GM21717 (cell line): ENCODE measurements at regions not wholly inside any gene's neighbourhood (a gene's known extent, or its start where the extent isn't known, plus 50 kb on each side); places are given as distances from the start of the nearest gene placed in this dataset.
"Not testable (repeated sequence)": the region's sequence is repeated elsewhere in the genome, so short reads cannot be mapped to it uniquely, and the experiment has no call there.

ENCODE experiments used
- ATAC-seq: cut with Tn5 transposase; IDR thresholded peaks from one replicate; pipeline ENCODE4 v1.9.1; 2021; ENCODE audit warnings: mild to moderate bottlenecking, moderate library complexity; ENCODE audit not compliant: unreplicated experiment

GRCh38 chr15:26280281-26280680 lies 417.2 kb upstream of the ATP10A start:
- ATAC-seq, result no peak

- ATAC-seq, result no peak
These were observed 398.8 kb upstream of the ATP10A start for GRCh38 chr15:26261966-26262365.

- no peak for ATAC-seq
These were observed 398.3 kb upstream of the ATP10A start for GRCh38 chr15:26261413-26261812.

- ATAC-seq, result no peak
These were observed 397.5 kb upstream of the ATP10A start for GRCh38 chr15:26260517-26261133.

GRCh38 chr15:26259581-26259980 lies 396.5 kb upstream of the ATP10A start:
- ATAC-seq, result no peak

GRCh38 chr15:26244782-26245181 lies 381.7 kb upstream of the ATP10A start:
- ATAC-seq, result not testable (repeated sequence)

- ATAC-seq, result no peak
These were observed 380.3 kb upstream of the ATP10A start for GRCh38 chr15:26243382-26243781.

GRCh38 chr15:26242565-26243071 lies 379.5 kb upstream of the ATP10A start:
- ATAC-seq, result no peak

- no peak for ATAC-seq
These were observed 372.7 kb upstream of the ATP10A start for GRCh38 chr15:26235864-26236263.

GRCh38 chr15:26234976-26235767 lies 372.0 kb upstream of the ATP10A start:
- ATAC-seq, result no peak

- no peak for ATAC-seq
These were observed 369.6 kb upstream of the ATP10A start for GRCh38 chr15:26232691-26233090.

- no peak for ATAC-seq
These were observed 368.0 kb upstream of the ATP10A start for GRCh38 chr15:26231096-26231495.

- ATAC-seq, result no peak
These were observed 361.1 kb upstream of the ATP10A start for GRCh38 chr15:26224266-26224665.

GRCh38 chr15:26223720-26224119 lies 360.6 kb upstream of the ATP10A start:
- ATAC-seq, result no peak

- ATAC-seq, result no peak
These were observed 359.7 kb upstream of the ATP10A start for GRCh38 chr15:26222781-26223180.

- ATAC-seq, result not testable (repeated sequence)
These were observed 353.9 kb upstream of the ATP10A start for GRCh38 chr15:26217043-26217442.

GRCh38 chr15:26214290-26214689 lies 351.2 kb upstream of the ATP10A start:
- no peak for ATAC-seq

GRCh38 chr15:26213427-26213826 lies 350.3 kb upstream of the ATP10A start:
- no peak for ATAC-seq

- no peak for ATAC-seq
These were observed 349.0 kb upstream of the ATP10A start for GRCh38 chr15:26212109-26212508.

GRCh38 chr15:26210980-26211379 lies 347.9 kb upstream of the ATP10A start:
- ATAC-seq, result no peak

- ATAC-seq, result no peak
These were observed 338.2 kb upstream of the ATP10A start for GRCh38 chr15:26201177-26201858.

- no peak for ATAC-seq
These were observed 337.3 kb upstream of the ATP10A start for GRCh38 chr15:26200427-26200826.
